ENCODE measurements at regions not wholly inside any gene's neighbourhood (a gene's known extent, or its start where the extent isn't known, plus 50 kb on each side); places are given as distances from the start of the nearest gene placed in this dataset.

GRCh38 chr9:91161465-91162300 is 200.0 kb downstream of the AUH start:
- DNase-seq: no peak

GRCh38 chr9:91162311-91162710 is 199.4 kb downstream of the AUH start:
- DNase-seq: peak; percentile 25

GRCh38 chr9:91162784-91163443 is 198.8 kb downstream of the AUH start:
- DNase-seq: peak; percentile 43

GRCh38 chr9:91163444-91163772 is 198.3 kb downstream of the AUH start:
- DNase-seq: no peak

- peak; percentile 24 for DNase-seq
Observed at GRCh38 chr9:91163773-91164471, 197.8 kb downstream of the AUH start.
